ENCODE measurements at regions not wholly inside any gene's neighbourhood (a gene's known extent, or its start where the extent isn't known, plus 50 kb on each side); places are given as distances from the start of the nearest gene placed in this dataset.
"Not testable (repeated sequence)": the region's sequence is repeated elsewhere in the genome, so short reads cannot be mapped to it uniquely, and the experiment has no call there.

- no peak for DNase-seq (ENCODE audit: low spot score)
Measured at GRCh38 chr15:92733934-92734521, 78.5 kb upstream of the FAM174B start.

DNA sequence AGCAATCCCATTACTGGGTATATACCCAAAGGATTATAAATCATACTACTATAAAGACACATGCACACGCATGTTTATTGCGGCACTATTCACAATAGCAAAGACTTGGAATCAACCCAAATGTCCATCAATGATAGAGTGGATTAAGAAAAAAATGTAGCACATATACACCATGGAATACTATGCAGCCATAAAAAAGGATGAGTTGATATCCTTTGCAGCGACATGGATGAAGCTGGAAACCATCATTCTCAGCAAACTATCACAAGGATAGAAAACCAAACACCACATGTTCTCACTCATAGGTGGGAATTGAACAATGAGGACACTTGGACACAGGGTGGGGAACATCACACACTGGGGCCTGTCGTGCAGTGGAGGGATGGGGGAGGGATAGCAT is 83.7 kb upstream of the FAM174B start:
- not testable (repeated sequence) for DNase-seq (ENCODE audit: low spot score)

More at GRCh38 chr15:92733934-92734521, 78.5 kb upstream of the FAM174B start:
- TF ChIP-seq CTCF (IDR thresholded peaks at IDR 0.05; ENCODE audit: extremely low read depth, missing control alignments): no peak

- DNase-seq (ENCODE audit: low spot score): no peak
- no peak for TF ChIP-seq CTCF (IDR thresholded peaks at IDR 0.05; ENCODE audit: extremely low read depth, missing control alignments)
Measured at GRCh38 chr15:92745845-92746271, 90.3 kb upstream of the FAM174B start.

GRCh38 chr15:92747047-92747446 is 91.5 kb upstream of the FAM174B start:
- DNase-seq (ENCODE audit: low spot score): no peak
- TF ChIP-seq CTCF (IDR thresholded peaks at IDR 0.05; ENCODE audit: extremely low read depth, missing control alignments): no peak

- TF ChIP-seq CTCF (IDR thresholded peaks at IDR 0.05; ENCODE audit: extremely low read depth, missing control alignments): no peak
- DNase-seq (ENCODE audit: low spot score): no peak
Measured at GRCh38 chr15:92749216-92749615, 93.6 kb upstream of the FAM174B start.

DNA sequence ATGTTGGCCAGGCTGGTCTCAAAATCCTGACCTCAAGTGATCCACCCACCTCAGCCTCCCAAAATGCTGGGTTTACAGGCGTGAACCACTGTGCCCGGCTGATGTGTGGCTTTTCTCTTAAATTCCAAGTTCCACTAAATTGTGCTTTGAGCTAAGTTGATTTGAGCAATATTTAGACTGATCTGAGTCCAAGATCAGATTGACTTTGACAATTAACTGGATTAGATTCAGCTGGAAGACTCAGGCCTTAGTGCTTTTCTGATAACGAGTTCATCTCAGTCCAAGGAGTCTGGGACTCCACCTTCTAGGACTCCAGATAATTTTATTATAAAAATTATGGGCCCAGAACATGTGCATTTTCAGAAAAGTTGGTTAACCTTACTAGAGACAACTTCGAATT is 94.4 kb upstream of the FAM174B start:
- DNase-seq (ENCODE audit: low spot score): no peak
- TF ChIP-seq CTCF (IDR thresholded peaks at IDR 0.05; ENCODE audit: extremely low read depth, missing control alignments): no peak

GRCh38 chr15:92751528-92751927 is 96.0 kb upstream of the FAM174B start:
- DNase-seq (ENCODE audit: low spot score): no peak
- no peak for TF ChIP-seq CTCF (IDR thresholded peaks at IDR 0.05; ENCODE audit: extremely low read depth, missing control alignments)

DNA sequence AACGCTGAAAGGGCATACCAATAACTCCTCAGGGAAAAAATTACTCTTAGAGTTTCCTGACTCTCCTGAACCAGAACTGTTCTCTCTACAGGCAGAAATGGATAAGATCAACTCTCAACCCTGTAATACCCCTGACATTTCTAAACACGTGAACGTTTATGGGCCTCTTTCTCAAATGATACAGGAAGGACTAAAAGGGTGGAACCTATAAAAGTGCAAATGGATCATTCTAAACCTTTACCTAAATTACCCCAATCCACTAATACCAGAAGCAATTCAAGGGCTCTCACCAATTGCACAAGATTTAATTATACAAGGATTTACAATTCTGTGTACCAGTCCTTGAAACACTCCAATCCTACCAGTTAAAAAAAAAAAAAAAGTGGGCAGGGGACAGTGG is 98.0 kb upstream of the FAM174B start:
- DNase-seq (ENCODE audit: low spot score): no peak
- no peak for TF ChIP-seq CTCF (IDR thresholded peaks at IDR 0.05; ENCODE audit: extremely low read depth, missing control alignments)

Data from GM20000 (cell line).